ENCODE measurements at regions not wholly inside any gene's neighbourhood (a gene's known extent, or its start where the extent isn't known, plus 50 kb on each side); places are given as distances from the start of the nearest gene placed in this dataset.

DNA sequence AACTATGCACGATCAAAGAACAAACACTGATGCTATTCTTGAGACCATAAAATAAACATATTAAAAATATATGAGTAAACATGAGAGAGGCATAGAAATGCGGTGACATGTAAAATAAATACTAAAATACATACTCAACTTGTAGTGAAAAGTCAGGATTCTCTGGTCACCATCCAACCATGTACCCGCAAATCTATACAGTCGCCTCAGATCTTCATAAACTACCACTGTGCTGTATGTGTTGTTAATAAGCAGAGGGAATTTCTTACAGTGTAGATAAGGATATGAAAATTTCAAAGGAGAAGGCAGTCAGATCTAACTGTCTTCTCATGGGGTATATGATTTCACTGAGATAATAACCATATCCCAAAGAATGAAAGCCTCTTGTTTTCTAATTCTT is 67.8 kb upstream of the FAM47B start:
- no peaks in the 10 kb centered on the region for H4K20me1 ChIP-seq (ENCODE audit: insufficient read depth, low read length)
- H3K4me2 ChIP-seq (ENCODE audit: low read depth, low read length) = no peak overlapping the region
- intact Hi-C loops (cut with micrococcal nuclease; ENCODE audit: unreplicated experiment) (no loop called here), in situ Hi-C loops (cut with HindIII; ENCODE audit: extremely low pct_ligation_motif_present, low pct_unique_long_range_greater_than_20kb) (no loop called here)
- H3K36me3 ChIP-seq (replicated peaks in 1 of 2; ENCODE audit: control insufficient read depth in 1 of 2, insufficient read depth in 2 of 2, low read length in 2 of 2) = no peaks in the 10 kb centered on the region
- 0% methylated on average over 4 of the region's 4 CpGs for WGBS (ENCODE audit: low lambda C conversion rate)
- ChIA-PET POLR2A (no interaction called here), CTCF (ENCODE audit: low intra/inter-chr PET ratio, low total read pairs) (no interaction called here)
- no peak overlapping the region for H2AFZ ChIP-seq (ENCODE audit: low read length)
- H3K27me3 ChIP-seq (ENCODE audit: control insufficient read depth in 1 of 2, insufficient read depth in 2 of 2, low read length in 2 of 2) = no peaks in the 10 kb centered on the region
- H3K9ac ChIP-seq (ENCODE audit: insufficient read depth, low read depth, low read length) = no peak overlapping the region
- no peak overlapping the region for H3K27ac ChIP-seq (ENCODE audit: extremely low read length, insufficient read depth, low read length)
- DNase-seq (ENCODE audit: low spot score) (no peak), FAIRE-seq (no peak), ATAC-seq (no peak)
- no peaks in the 10 kb centered on the region for H3K79me2 ChIP-seq (ENCODE audit: insufficient read depth, low read length)
- BruUV-seq (replicated peaks) = no TSS peak
- peaks cover 13% of the 10 kb centered on the region for H3K9me3 ChIP-seq (ENCODE audit: low read length)
- no peak overlapping the region for H3K4me3 ChIP-seq (replicated peaks in 1 of 3; ENCODE audit: insufficient read depth in 1 of 3, low read depth in 2 of 3, low read length in 3 of 3)
- TF ChIP-seq NFIB (CRISPR knock-in tag; IDR thresholded peaks at IDR 0.05; ENCODE audit: borderline replicate concordance) = no peak
- no peak for TF ChIP-seq SOX13 (IDR thresholded peaks at IDR 0.05)
- TF ChIP-seq SOX13 (CRISPR knock-in tag; conservative IDR thresholded peaks at IDR 0.05 in 1 of 2, IDR thresholded peaks at IDR 0.05 in 1 of 2) = no peak
- TF ChIP-seq ZNF530 (CRISPR knock-in tag; IDR thresholded peaks at IDR 0.05; ENCODE audit: low read depth) = no peak
- TF ChIP-seq GLI4 (CRISPR knock-in tag; IDR thresholded peaks at IDR 0.05; ENCODE audit: borderline replicate concordance) = no peak
- no peak for TF ChIP-seq ZNF484 (CRISPR knock-in tag; IDR thresholded peaks at IDR 0.05; ENCODE audit: borderline replicate concordance, low read depth)
- TF ChIP-seq ZNF335 (CRISPR knock-in tag; IDR thresholded peaks at IDR 0.05) = no peak
- TF ChIP-seq, protein P1, sequence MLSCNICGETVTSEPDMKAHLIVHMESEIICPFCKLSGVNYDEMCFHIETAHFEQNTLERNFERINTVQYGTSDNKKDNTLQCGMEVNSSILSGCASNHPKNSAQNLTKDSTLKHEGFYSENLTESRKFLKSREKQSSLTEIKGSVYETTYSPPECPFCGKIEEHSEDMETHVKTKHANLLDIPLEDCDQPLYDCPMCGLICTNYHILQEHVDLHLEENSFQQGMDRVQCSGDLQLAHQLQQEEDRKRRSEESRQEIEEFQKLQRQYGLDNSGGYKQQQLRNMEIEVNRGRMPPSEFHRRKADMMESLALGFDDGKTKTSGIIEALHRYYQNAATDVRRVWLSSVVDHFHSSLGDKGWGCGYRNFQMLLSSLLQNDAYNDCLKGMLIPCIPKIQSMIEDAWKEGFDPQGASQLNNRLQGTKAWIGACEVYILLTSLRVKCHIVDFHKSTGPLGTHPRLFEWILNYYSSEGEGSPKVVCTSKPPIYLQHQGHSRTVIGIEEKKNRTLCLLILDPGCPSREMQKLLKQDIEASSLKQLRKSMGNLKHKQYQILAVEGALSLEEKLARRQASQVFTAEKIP (CRISPR knock-in tag; IDR thresholded peaks at IDR 0.05; ENCODE audit: borderline replicate concordance) = no peak
- no peak for TF ChIP-seq PAWR (CRISPR knock-in tag; IDR thresholded peaks at IDR 0.05; ENCODE audit: borderline replicate concordance)
- no peak for TF ChIP-seq ZNF570 (CRISPR knock-in tag; IDR thresholded peaks at IDR 0.05; ENCODE audit: borderline replicate concordance)
- no peak for TF ChIP-seq ZBTB38 (CRISPR knock-in tag; IDR thresholded peaks at IDR 0.05)
- TF ChIP-seq SOX6 (IDR thresholded peaks at IDR 0.05) = no peak
- TF ChIP-seq SOX6 (CRISPR knock-in tag; IDR thresholded peaks at IDR 0.05) = no peak
- TF ChIP-seq, protein P2, sequence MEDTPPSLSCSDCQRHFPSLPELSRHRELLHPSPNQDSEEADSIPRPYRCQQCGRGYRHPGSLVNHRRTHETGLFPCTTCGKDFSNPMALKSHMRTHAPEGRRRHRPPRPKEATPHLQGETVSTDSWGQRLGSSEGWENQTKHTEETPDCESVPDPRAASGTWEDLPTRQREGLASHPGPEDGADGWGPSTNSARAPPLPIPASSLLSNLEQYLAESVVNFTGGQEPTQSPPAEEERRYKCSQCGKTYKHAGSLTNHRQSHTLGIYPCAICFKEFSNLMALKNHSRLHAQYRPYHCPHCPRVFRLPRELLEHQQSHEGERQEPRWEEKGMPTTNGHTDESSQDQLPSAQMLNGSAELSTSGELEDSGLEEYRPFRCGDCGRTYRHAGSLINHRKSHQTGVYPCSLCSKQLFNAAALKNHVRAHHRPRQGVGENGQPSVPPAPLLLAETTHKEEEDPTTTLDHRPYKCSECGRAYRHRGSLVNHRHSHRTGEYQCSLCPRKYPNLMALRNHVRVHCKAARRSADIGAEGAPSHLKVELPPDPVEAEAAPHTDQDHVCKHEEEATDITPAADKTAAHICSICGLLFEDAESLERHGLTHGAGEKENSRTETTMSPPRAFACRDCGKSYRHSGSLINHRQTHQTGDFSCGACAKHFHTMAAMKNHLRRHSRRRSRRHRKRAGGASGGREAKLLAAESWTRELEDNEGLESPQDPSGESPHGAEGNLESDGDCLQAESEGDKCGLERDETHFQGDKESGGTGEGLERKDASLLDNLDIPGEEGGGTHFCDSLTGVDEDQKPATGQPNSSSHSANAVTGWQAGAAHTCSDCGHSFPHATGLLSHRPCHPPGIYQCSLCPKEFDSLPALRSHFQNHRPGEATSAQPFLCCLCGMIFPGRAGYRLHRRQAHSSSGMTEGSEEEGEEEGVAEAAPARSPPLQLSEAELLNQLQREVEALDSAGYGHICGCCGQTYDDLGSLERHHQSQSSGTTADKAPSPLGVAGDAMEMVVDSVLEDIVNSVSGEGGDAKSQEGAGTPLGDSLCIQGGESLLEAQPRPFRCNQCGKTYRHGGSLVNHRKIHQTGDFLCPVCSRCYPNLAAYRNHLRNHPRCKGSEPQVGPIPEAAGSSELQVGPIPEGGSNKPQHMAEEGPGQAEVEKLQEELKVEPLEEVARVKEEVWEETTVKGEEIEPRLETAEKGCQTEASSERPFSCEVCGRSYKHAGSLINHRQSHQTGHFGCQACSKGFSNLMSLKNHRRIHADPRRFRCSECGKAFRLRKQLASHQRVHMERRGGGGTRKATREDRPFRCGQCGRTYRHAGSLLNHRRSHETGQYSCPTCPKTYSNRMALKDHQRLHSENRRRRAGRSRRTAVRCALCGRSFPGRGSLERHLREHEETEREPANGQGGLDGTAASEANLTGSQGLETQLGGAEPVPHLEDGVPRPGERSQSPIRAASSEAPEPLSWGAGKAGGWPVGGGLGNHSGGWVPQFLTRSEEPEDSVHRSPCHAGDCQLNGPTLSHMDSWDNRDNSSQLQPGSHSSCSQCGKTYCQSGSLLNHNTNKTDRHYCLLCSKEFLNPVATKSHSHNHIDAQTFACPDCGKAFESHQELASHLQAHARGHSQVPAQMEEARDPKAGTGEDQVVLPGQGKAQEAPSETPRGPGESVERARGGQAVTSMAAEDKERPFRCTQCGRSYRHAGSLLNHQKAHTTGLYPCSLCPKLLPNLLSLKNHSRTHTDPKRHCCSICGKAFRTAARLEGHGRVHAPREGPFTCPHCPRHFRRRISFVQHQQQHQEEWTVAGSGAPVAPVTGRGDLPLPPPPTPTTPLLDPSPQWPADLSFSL (CRISPR knock-in tag; IDR thresholded peaks at IDR 0.05) = no peak
- no peak for TF ChIP-seq XRCC5 (optimal IDR thresholded peaks at IDR 0.05; ENCODE audit: low read length)
- no peak for TF ChIP-seq CCDC6 (CRISPR knock-in tag; IDR thresholded peaks at IDR 0.05)
- no peak for TF ChIP-seq ZNF24 (IDR thresholded peaks at IDR 0.05)
- H3K4me1 ChIP-seq (ENCODE audit: insufficient read depth, low read length) = no peaks in the 10 kb centered on the region

Data from HepG2 (cell line).